Neural cell (in vitro differentiated cells): ENCODE measurements at regions not wholly inside any gene's neighbourhood (a gene's known extent, or its start where the extent isn't known, plus 50 kb on each side); places are given as distances from the start of the nearest gene placed in this dataset.

Source experiments
- H2AFZ ChIP-seq: fragments of 200-600, 300-800 bp; sonication (generic), shearing (Covaris generic); 2 replicates; pipeline ENCODE4 v1.6.0; 2014; ENCODE audit warnings: low read depth, mild to moderate bottlenecking, antibody characterized with exemption, low read length, moderate library complexity
- H3F3A ChIP-seq: fragments of 200-600 bp; shearing (Covaris generic); 2 replicates; pipeline ENCODE4 v1.6.1; 2016; ENCODE audit warnings: mild to moderate bottlenecking, moderate library complexity, mixed read lengths, antibody characterized with exemption, low read length; ENCODE audit not compliant: insufficient read depth, poor library complexity, severe bottlenecking
- H3K27ac ChIP-seq: fragments of 200-600, 300-800 bp; sonication (generic), shearing (Covaris generic); 2 replicates; pipeline ENCODE4 v1.5.1; 2014; ENCODE audit warnings: mild to moderate bottlenecking, low read length, moderate library complexity
- H3K27me3 ChIP-seq: fragments of 300-800, 200-600 bp; sonication (generic), shearing (Covaris generic); 2 replicates; pipeline ENCODE4 v1.6.0; 2014; ENCODE audit warnings: mild to moderate bottlenecking, low read depth, low read length, moderate library complexity; ENCODE audit not compliant: insufficient read depth
- H3K36me3 ChIP-seq: fragments of 300-800, 200-600 bp; sonication (generic), shearing (Covaris generic); 2 replicates; pipeline ENCODE4 v1.5.1; 2014; ENCODE audit warnings: mild to moderate bottlenecking, antibody characterized with exemption, low read length, moderate library complexity; ENCODE audit not compliant: insufficient read depth
- H3K4me2 ChIP-seq: fragments of 300-800, 200-600 bp; sonication (generic), shearing (Covaris generic); 2 replicates; pipeline ENCODE4 v1.6.0; 2014; ENCODE audit warnings: mild to moderate bottlenecking, low read length
- H3K4me3 ChIP-seq: fragments of 300-800, 200-600 bp; sonication (generic), shearing (Covaris generic); 2 replicates; pipeline ENCODE4 v1.5.1; 2014; ENCODE audit warnings: mild to moderate bottlenecking, low read length, moderate library complexity
- H3K79me2 ChIP-seq: fragments of 200-600 bp; shearing (Covaris generic); replicated peaks from 2 replicates; pipeline ENCODE4 v1.6.0; 2014; ENCODE audit warnings: mild to moderate bottlenecking, low read length, moderate library complexity; ENCODE audit not compliant: insufficient read depth
- H3K9ac ChIP-seq: fragments of 300-800, 200-600 bp; sonication (generic), shearing (Covaris generic); 2 replicates; pipeline ENCODE4 v1.6.1; 2016; ENCODE audit warnings: mild to moderate bottlenecking, low read length, mixed read lengths
- H3K9me2 ChIP-seq: fragments of 200-600 bp; shearing (Covaris generic); 2 replicates; pipeline ENCODE4 v1.6.1; 2016; ENCODE audit warnings: mild to moderate bottlenecking, low read length, mixed read lengths; ENCODE audit not compliant: insufficient read depth
- H3K9me3 ChIP-seq: fragments of 200-600, 300-800 bp; sonication (generic), shearing (Covaris generic); 2 replicates; pipeline ENCODE4 v1.6.1; 2016; ENCODE audit warnings: mild to moderate bottlenecking, mixed run types, low read length, moderate library complexity, mixed read lengths
- H4K20me1 ChIP-seq: fragments of 200-600 bp; shearing (Covaris generic); 2 replicates; pipeline ENCODE4 v1.6.1; 2016; ENCODE audit warnings: mild to moderate bottlenecking, mixed run types; ENCODE audit not compliant: insufficient read depth
- CTCF ChIP-seq: fragments of 450-650 bp; IDR thresholded peaks from 2 replicates; pipeline ENCODE4 v1.5.1; 2014; ENCODE audit warnings: antibody characterized with exemption, mild to moderate bottlenecking, moderate library complexity; ENCODE audit not compliant: poor library complexity, severe bottlenecking
- EP300 ChIP-seq: fragments of 450-650 bp; conservative IDR thresholded peaks from 2 replicates; pipeline ENCODE4 v1.6.1; 2014; ENCODE audit warnings: antibody characterized with exemption, mild to moderate bottlenecking, moderate library complexity; ENCODE audit not compliant: poor library complexity, severe bottlenecking
- EZH2 ChIP-seq: fragments of 200-600, 300-800 bp; shearing (Covaris generic), sonication (generic); IDR thresholded peaks from 2 replicates; pipeline ENCODE4 v1.6.1; 2014; ENCODE audit warnings: antibody characterized with exemption, low read length, borderline replicate concordance, mild to moderate bottlenecking; ENCODE audit not compliant: insufficient read depth, poor library complexity, severe bottlenecking
- MXI1 ChIP-seq: fragments of 450-650 bp; conservative IDR thresholded peaks from 2 replicates; pipeline ENCODE4 v1.6.1; 2014; ENCODE audit warnings: antibody characterized with exemption, mild to moderate bottlenecking; ENCODE audit not compliant: poor library complexity, severe bottlenecking
- POLR2AphosphoS5 ChIP-seq: IDR thresholded peaks from 2 replicates; pipeline ENCODE4 v1.6.1; 2012
- RAD21 ChIP-seq: fragments of 450-650 bp; conservative IDR thresholded peaks from 2 replicates; pipeline ENCODE4 v1.6.1; 2014; ENCODE audit warnings: antibody characterized with exemption, mild to moderate bottlenecking, moderate library complexity
- REST ChIP-seq: IDR thresholded peaks from 2 replicates; pipeline ENCODE4 v1.6.1; 2012; ENCODE audit warnings: borderline replicate concordance
- SMC3 ChIP-seq: fragments of 450-650 bp; conservative IDR thresholded peaks from 2 replicates; pipeline ENCODE4 v1.6.1; 2014; ENCODE audit warnings: antibody characterized with exemption, mild to moderate bottlenecking, moderate library complexity; ENCODE audit not compliant: poor library complexity
- TAF1 ChIP-seq: IDR thresholded peaks from 2 replicates; pipeline ENCODE4 v1.6.1; 2012; ENCODE audit warnings: low read depth

- H3K9me2 ChIP-seq = no peaks in the 10 kb centered on the region
- H3K9ac ChIP-seq = no peak overlapping the region
- no peak for TF ChIP-seq RAD21
- no peak for TF ChIP-seq REST
- no peak for TF ChIP-seq EP300
- TF ChIP-seq POLR2AphosphoS5 = no peak
- TF ChIP-seq TAF1 = no peak
- H3K9me3 ChIP-seq = no peaks in the 10 kb centered on the region
- H3K36me3 ChIP-seq = no peaks in the 10 kb centered on the region
- H3K4me2 ChIP-seq = no peak overlapping the region
- no peaks in the 10 kb centered on the region for H3F3A ChIP-seq
- H4K20me1 ChIP-seq = no peaks in the 10 kb centered on the region
- H3K79me2 ChIP-seq = no peaks in the 10 kb centered on the region
- no peak overlapping the region for H2AFZ ChIP-seq
- H3K4me3 ChIP-seq = no peak overlapping the region
- no peak overlapping the region for H3K27ac ChIP-seq
- no peaks in the 10 kb centered on the region for H3K27me3 ChIP-seq
These were observed 436.2 kb downstream of the EPHA5 start for GRCh38 chr4:65234061-65234460.

DNA sequence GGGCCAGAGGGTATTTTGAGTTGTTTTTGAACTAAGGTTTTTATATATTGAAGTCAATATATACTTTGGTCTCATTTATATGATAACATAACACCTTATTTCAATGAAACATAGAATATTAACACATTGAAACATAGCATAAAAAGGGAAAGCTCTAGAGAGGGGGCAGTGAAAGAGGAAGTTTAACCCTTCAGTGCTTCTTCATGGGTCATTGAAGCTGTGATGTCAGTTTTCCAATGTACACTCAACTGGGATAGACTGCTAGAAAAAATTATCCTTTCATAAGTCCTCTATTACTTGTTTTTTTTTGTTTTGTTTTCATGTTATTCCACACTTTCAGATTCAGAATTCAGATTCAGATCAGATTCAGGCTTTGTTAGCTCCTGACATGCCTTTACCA, 442.7 kb downstream of the EPHA5 start:
- TF ChIP-seq CTCF = no peak
- no peak for TF ChIP-seq RAD21
- TF ChIP-seq REST = no peak
- no peak for TF ChIP-seq POLR2AphosphoS5
- no peak for TF ChIP-seq SMC3
- no peak for TF ChIP-seq EZH2
- TF ChIP-seq MXI1 = no peak
- no peak for TF ChIP-seq EP300
- TF ChIP-seq TAF1 = no peak
- Histone ChIP-seq H3K27me3 (no peaks in the 10 kb centered on the region), H3K9me3 (no peaks in the 10 kb centered on the region), H3K4me2 (no peak overlapping the region), H3K9me2 (no peaks in the 10 kb centered on the region), H3K79me2 (no peaks in the 10 kb centered on the region), H4K20me1 (no peaks in the 10 kb centered on the region), H3K4me3 (no peak overlapping the region), H3K9ac (no peak overlapping the region), H3F3A (no peaks in the 10 kb centered on the region), H3K36me3 (no peaks in the 10 kb centered on the region), H3K27ac (no peak overlapping the region), H2AFZ (no peak overlapping the region)
